ENCODE measurements at regions not wholly inside any gene's neighbourhood (a gene's known extent, or its start where the extent isn't known, plus 50 kb on each side); places are given as distances from the start of the nearest gene placed in this dataset.
A peak's percentile ranks its signal among the peaks of the same experiment; 100 is the strongest.

GRCh38 chr12:19886639-19887064 lies 447.4 kb downstream of the AEBP2 start:
- no peak for DNase-seq (ENCODE audit: low spot score)
- no peak for TF ChIP-seq CTCF (IDR thresholded peaks at IDR 0.05; ENCODE audit: borderline replicate concordance, control extremely low read depth, extremely low read depth, insufficient read depth, missing control alignments)
- in situ Hi-C loops (cut with MboI; ENCODE audit: low sequenced_read_pairs, unreplicated experiment), result no loop called here

DNA sequence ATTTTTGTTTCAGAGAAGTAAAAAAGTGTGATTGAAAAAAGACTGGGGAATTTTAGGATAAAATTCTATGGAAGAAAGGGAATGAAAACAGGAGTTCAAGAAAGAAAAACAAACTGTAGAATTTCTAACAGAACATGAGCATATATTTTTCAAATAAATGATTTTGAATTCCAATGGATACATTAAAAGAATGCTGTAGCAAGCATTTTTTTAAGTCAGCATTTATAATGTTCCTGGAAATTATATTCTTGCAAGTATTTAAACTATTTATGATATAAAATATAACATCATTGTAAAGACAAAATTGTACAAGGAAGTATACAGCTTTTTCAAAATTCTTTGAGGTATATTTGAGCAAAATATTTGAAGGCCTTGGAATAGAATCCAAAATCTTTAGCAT lies 450.7 kb downstream of the AEBP2 start:
- TF ChIP-seq CTCF (IDR thresholded peaks at IDR 0.05; ENCODE audit: borderline replicate concordance, control extremely low read depth, extremely low read depth, insufficient read depth, missing control alignments), result no peak
- in situ Hi-C loops (cut with MboI; ENCODE audit: low sequenced_read_pairs, unreplicated experiment), result no loop called here
- DNase-seq (ENCODE audit: low spot score), result no peak

DNA sequence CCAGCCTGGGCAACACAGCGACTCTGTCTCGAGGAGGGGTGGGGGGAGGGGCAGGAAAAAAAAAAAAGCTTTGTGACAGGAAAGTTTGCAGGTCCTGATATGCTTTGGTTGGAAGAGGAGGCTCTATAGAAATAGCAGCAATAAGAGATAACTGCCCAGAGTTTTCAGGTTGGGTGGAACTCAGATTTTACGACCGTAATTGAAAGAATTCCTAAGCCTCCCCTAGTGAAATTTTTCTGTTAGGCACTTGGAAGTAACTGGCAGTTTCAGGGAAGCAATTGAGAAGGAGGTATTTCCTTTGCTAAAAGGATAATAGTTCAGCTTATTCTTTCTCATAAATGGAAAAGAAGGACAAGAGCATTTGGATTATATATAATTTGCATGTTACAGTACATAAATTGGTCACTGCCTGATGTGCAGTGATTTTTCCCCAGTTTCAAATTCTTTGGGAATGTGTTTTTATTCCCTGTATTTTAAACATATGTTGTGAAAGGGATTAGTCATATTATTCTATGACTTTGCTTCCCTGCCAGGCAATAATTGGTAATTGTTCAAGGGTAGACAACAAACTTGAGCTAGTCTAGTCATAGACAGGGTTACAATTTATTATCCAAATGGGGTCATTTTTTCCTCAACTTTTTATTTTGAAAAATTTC lies 452.8 kb downstream of the AEBP2 start:
- DNase-seq (ENCODE audit: low spot score), result no peak
- TF ChIP-seq CTCF (IDR thresholded peaks at IDR 0.05; ENCODE audit: borderline replicate concordance, control extremely low read depth, extremely low read depth, insufficient read depth, missing control alignments), result no peak
- in situ Hi-C loops (cut with MboI; ENCODE audit: low sequenced_read_pairs, unreplicated experiment), result no loop called here

- peak; percentile 26 for DNase-seq (ENCODE audit: low spot score)
These were observed 454.2 kb downstream of the AEBP2 start for GRCh38 chr12:19893514-19893913.

DNA sequence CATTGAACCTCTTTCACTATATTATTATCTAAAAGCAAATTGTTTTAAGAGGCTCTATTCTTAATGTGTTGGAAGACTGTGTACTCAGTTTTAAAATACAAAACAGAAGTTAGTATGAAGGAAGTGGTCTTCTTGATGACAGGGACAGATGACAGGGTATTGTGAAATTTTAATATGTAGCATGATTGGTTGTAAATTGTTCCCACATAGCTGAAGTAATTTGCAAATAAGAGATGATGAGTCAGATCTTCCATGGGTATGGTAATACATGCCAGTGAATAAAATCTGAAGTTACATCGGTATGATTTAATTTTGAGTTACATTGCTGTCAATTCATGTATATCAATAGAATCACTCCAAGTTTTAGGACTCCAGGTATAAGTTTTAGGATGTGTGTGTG lies 454.8 kb downstream of the AEBP2 start:
- in situ Hi-C loops (cut with MboI; ENCODE audit: low sequenced_read_pairs, unreplicated experiment), result no loop called here
- no peak for TF ChIP-seq CTCF (IDR thresholded peaks at IDR 0.05; ENCODE audit: borderline replicate concordance, control extremely low read depth, extremely low read depth, insufficient read depth, missing control alignments)
- peak; percentile 22 for DNase-seq (ENCODE audit: low spot score)

More at GRCh38 chr12:19893514-19893913, 454.2 kb downstream of the AEBP2 start:
- no peak for TF ChIP-seq CTCF (IDR thresholded peaks at IDR 0.05; ENCODE audit: borderline replicate concordance, control extremely low read depth, extremely low read depth, insufficient read depth, missing control alignments)
- in situ Hi-C loops (cut with MboI; ENCODE audit: low sequenced_read_pairs, unreplicated experiment), result no loop called here

- in situ Hi-C loops (cut with MboI; ENCODE audit: low sequenced_read_pairs, unreplicated experiment), result no loop called here
- peak; percentile 64 for DNase-seq (ENCODE audit: low spot score)
- no peak for TF ChIP-seq CTCF (IDR thresholded peaks at IDR 0.05; ENCODE audit: borderline replicate concordance, control extremely low read depth, extremely low read depth, insufficient read depth, missing control alignments)
These were observed 455.5 kb downstream of the AEBP2 start for GRCh38 chr12:19894803-19895202.
